Vagina (tissue), 2 donors: ENCODE measurements at regions not wholly inside any gene's neighbourhood (a gene's known extent, or its start where the extent isn't known, plus 50 kb on each side); places are given as distances from the start of the nearest gene placed in this dataset.
A peak's percentile ranks its signal among the peaks of the same experiment; 100 is the strongest.

Experiments
- DNase-seq, 2 donors: peaks; one replicate each; pipeline ENCODE4 v3.0.0-alpha.2; 2017; ENCODE audit errors: extremely low spot score in 2 of 2
- H3K27ac ChIP-seq: fragments of 200-600 bp; sonication (generic); one replicate; pipeline ENCODE4 v1.5.1; 2019
- H3K27me3 ChIP-seq: fragments of 200-600 bp; sonication (generic); one replicate; pipeline ENCODE4 v1.5.1; 2019
- H3K36me3 ChIP-seq, 2 donors: fragments of 200-600 bp; sonication (generic); one replicate each; pipeline ENCODE4 v1.5.1; 2017 to 2019
- H3K4me1 ChIP-seq: fragments of 200-600 bp; sonication (generic); one replicate; pipeline ENCODE4 v1.5.1; 2019
- H3K4me3 ChIP-seq, 2 donors: fragments of 200-600 bp; sonication (generic); 1 replicate in 1 of 2; 2 replicates in 1 of 2; pipeline ENCODE4 v1.5.1; 2016 to 2019
- H3K9me3 ChIP-seq: fragments of 200-600 bp; sonication (generic); one replicate; pipeline ENCODE4 v1.5.1; 2019
- CTCF ChIP-seq, 3 experiments: fragments of 450-650 bp in 2 of 3; fragments of 200-600 bp in 1 of 3; sonication (generic) in 1 of 3; IDR thresholded peaks; one replicate each; pipeline ENCODE4 v1.5.1; 2017 to 2019; ENCODE audit warnings: antibody characterized with exemption in 3 of 3, mild to moderate bottlenecking in 2 of 3, moderate library complexity in 2 of 3
- POLR2A ChIP-seq, 2 donors: fragments of 450-650 bp; IDR thresholded peaks; one replicate each; pipeline ENCODE4 v1.6.1; 2017; ENCODE audit warnings: antibody characterized with exemption in 2 of 2, mild to moderate bottlenecking in 2 of 2, moderate library complexity in 2 of 2
- POLR2AphosphoS5 ChIP-seq, 2 donors: sonication (generic); formaldehyde crosslinking; IDR thresholded peaks; one replicate each; pipeline ENCODE4 v1.9.0; 2017; ENCODE audit warnings: antibody characterized with exemption in 2 of 2, mild to moderate bottlenecking in 2 of 2, low read depth in 1 of 2; ENCODE audit not compliant: insufficient read depth in 1 of 2
- intact Hi-C: fragments of 100-400 bp; cut with DNase I; formaldehyde crosslinking; loops from one replicate; pipeline ENCODE4 v1.15.1; 2023

- DNase-seq = no peak
- Histone ChIP-seq H3K27me3 (no peaks in the 10 kb centered on the region), H3K36me3 (no peaks in the 10 kb centered on the region), H3K4me1 (peaks cover 6% of the 10 kb centered on the region), H3K4me3 (no peak overlapping the region), H3K9me3 (no peaks in the 10 kb centered on the region), H3K27ac (no peak overlapping the region)
- TF ChIP-seq POLR2A (IDR thresholded peaks at IDR 0.05) (no peak), CTCF (IDR thresholded peaks at IDR 0.05) (no peak), POLR2AphosphoS5 (IDR thresholded peaks at IDR 0.05; ENCODE audit: insufficient read depth in 1 of 2, low read depth in 1 of 2) (no peak)
- intact Hi-C loops = no loop called here
Observed at GRCh38 chr2:42890791-42891355, 98.5 kb upstream of the HAAO start.

- no peak overlapping the region for H3K4me3 ChIP-seq
- DNase-seq = no peak
- H3K27ac ChIP-seq = no peak overlapping the region
- H3K36me3 ChIP-seq = no peaks in the 10 kb centered on the region
- H3K27me3 ChIP-seq = no peaks in the 10 kb centered on the region
- no peaks in the 10 kb centered on the region for H3K9me3 ChIP-seq
- intact Hi-C loops = no loop called here
- no peak for TF ChIP-seq POLR2A (IDR thresholded peaks at IDR 0.05)
- no peak for TF ChIP-seq CTCF (IDR thresholded peaks at IDR 0.05)
- TF ChIP-seq POLR2AphosphoS5 (IDR thresholded peaks at IDR 0.05; ENCODE audit: insufficient read depth in 1 of 2, low read depth in 1 of 2) = no peak
- H3K4me1 ChIP-seq = peaks cover 6% of the 10 kb centered on the region
Observed at GRCh38 chr2:42888321-42889245, 96.2 kb upstream of the HAAO start.

- intact Hi-C loops = no loop called here
- no peak for DNase-seq
- H3K27ac ChIP-seq = no peak overlapping the region
- H3K4me1 ChIP-seq = peaks cover 6% of the 10 kb centered on the region
- no peaks in the 10 kb centered on the region for H3K9me3 ChIP-seq
- H3K36me3 ChIP-seq = no peaks in the 10 kb centered on the region
- no peak overlapping the region for H3K4me3 ChIP-seq
- TF ChIP-seq POLR2A (IDR thresholded peaks at IDR 0.05) = no peak
- no peak for TF ChIP-seq POLR2AphosphoS5 (IDR thresholded peaks at IDR 0.05; ENCODE audit: insufficient read depth in 1 of 2, low read depth in 1 of 2)
- no peak for TF ChIP-seq CTCF (IDR thresholded peaks at IDR 0.05)
- H3K27me3 ChIP-seq = no peaks in the 10 kb centered on the region
Observed at GRCh38 chr2:42886921-42887320, 94.5 kb upstream of the HAAO start.

GRCh38 chr2:42882756-42883155, 90.4 kb upstream of the HAAO start:
- Histone ChIP-seq H3K9me3 (no peaks in the 10 kb centered on the region), H3K27ac (no peak overlapping the region), H3K27me3 (no peaks in the 10 kb centered on the region), H3K36me3 (no peaks in the 10 kb centered on the region), H3K4me3 (no peak overlapping the region), H3K4me1 (peaks cover 37% of the 10 kb centered on the region)
- intact Hi-C loops = no loop called here
- TF ChIP-seq CTCF (IDR thresholded peaks at IDR 0.05) = no peak
- no peak for TF ChIP-seq POLR2A (IDR thresholded peaks at IDR 0.05)
- TF ChIP-seq POLR2AphosphoS5 (IDR thresholded peaks at IDR 0.05; ENCODE audit: insufficient read depth in 1 of 2, low read depth in 1 of 2) = no peak
- DNase-seq = peak in 1 of 2 donors; percentile 69

- Histone ChIP-seq H3K4me3 (no peak overlapping the region), H3K36me3 (no peaks in the 10 kb centered on the region), H3K9me3 (no peaks in the 10 kb centered on the region), H3K4me1 (peaks cover 47% of the 10 kb centered on the region), H3K27me3 (no peaks in the 10 kb centered on the region), H3K27ac (peak overlapping the region; percentile 66)
- TF ChIP-seq POLR2AphosphoS5 (IDR thresholded peaks at IDR 0.05; ENCODE audit: insufficient read depth in 1 of 2, low read depth in 1 of 2) = peak in 1 of 2 donors; percentile 48
- TF ChIP-seq POLR2A (IDR thresholded peaks at IDR 0.05) = no peak
- intact Hi-C loops = no loop called here
- peak; percentile 37 to 93 for DNase-seq
Observed at GRCh38 chr2:42881732-42882131, 89.3 kb upstream of the HAAO start.
